T47D (cell line): ENCODE measurements at regions not wholly inside any gene's neighbourhood (a gene's known extent, or its start where the extent isn't known, plus 50 kb on each side); places are given as distances from the start of the nearest gene placed in this dataset.
"Not testable (repeated sequence)": the region's sequence is repeated elsewhere in the genome, so short reads cannot be mapped to it uniquely, and the experiment has no call there.

ENCODE experiments used
- DNase-seq, 2 experiments: peaks; one replicate each; pipeline versions ENCODE4 v3.0.0 to v3.0.0-alpha.2; 2011 to 2012; ENCODE audit warnings: low read depth in 1 of 2, low spot score in 1 of 2
- JUND ChIP-seq: IDR thresholded peaks from 2 replicates; pipeline ENCODE4 v1.6.1; 2012; ENCODE audit warnings: low read depth
- in situ Hi-C: cut with HindIII; loops from 2 replicates; pipeline ENCODE4 v1.10.0; 2016; ENCODE audit warnings: low sequenced_read_pairs, low pct_unique_long_range_greater_than_20kb

- TF ChIP-seq JUND, result no peak
- in situ Hi-C loops, result no loop called here
- no peak for DNase-seq
Measured at GRCh38 chr10:86579883-86580520, 58.4 kb upstream of the WAPL start.

DNA sequence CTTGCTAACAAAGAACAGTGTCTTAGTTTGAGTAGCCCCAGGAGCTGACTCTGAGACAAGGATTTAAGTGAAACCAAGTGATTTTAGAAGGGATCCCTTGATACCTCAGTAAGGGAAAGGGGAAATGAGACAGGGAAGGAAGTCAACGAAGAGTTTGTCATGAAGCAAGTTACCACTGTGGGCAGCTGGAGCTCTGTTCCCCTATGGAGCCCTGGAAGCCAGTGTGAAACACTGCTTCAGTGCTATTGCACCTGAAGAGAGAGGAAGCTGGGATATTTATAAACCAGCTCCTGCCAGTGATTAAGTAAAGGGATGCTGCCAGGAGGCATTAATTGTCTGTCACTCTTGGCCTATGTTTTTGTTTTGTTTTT is 58.9 kb upstream of the WAPL start:
- no peak for TF ChIP-seq JUND
- in situ Hi-C loops, result no loop called here
- no peak for DNase-seq

GRCh38 chr10:86583983-86584382 is 62.4 kb upstream of the WAPL start:
- in situ Hi-C loops, result no loop called here
- TF ChIP-seq JUND, result no peak
- DNase-seq, result peak in 1 of 2 experiments; percentile 71

- in situ Hi-C loops, result no loop called here
- peak; percentile 71 to 85 for DNase-seq
- no peak for TF ChIP-seq JUND
Measured at GRCh38 chr10:86585037-86585929, 63.7 kb upstream of the WAPL start.

- no peak for DNase-seq
- in situ Hi-C loops, result no loop called here
- no peak for TF ChIP-seq JUND
Measured at GRCh38 chr10:86586516-86586915, 64.9 kb upstream of the WAPL start.

DNA sequence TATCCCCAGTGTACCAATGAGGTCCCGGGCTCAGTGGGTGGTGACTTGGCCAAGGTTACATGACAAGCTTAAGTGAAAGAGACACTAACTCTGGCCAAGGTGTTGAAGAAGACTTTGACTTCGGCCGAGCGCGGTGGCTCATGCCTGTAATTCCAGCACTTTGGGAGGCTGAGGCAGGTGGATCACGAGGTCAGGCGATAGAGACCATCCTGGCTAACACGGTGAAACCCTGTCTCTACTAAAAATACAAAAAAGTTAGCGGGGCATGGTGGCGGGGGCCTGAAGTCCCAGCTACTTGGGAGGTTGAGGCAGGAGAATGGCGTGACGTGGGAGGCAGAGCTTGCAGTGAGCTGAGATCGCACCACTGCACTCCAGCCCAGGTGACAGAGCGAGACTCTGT is 65.6 kb upstream of the OPN4 start:
- DNase-seq, in situ Hi-C loops: not testable (repeated sequence)

DNA sequence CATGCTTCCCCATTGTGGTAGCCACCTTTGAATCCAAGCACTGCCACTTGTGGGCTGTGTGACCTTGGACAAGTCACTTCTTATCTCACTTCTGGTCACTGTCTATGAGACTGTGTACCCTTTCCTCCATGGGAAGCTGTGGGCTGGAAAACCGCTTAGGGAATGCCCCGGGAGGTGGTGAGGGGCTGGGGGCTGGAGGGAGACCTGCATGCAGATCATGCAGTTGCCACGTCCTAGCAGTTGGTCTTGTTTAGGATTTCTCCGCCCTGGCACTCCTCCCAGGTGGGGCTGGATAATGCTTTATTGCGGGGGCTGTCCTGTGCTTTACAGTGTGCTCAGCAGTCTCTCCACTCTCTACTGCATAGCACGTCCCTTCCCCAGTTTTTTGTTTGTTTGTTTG is 62.9 kb upstream of the OPN4 start:
- DNase-seq, result no peak
- in situ Hi-C loops, result no loop called here
- no peak for TF ChIP-seq JUND

DNA sequence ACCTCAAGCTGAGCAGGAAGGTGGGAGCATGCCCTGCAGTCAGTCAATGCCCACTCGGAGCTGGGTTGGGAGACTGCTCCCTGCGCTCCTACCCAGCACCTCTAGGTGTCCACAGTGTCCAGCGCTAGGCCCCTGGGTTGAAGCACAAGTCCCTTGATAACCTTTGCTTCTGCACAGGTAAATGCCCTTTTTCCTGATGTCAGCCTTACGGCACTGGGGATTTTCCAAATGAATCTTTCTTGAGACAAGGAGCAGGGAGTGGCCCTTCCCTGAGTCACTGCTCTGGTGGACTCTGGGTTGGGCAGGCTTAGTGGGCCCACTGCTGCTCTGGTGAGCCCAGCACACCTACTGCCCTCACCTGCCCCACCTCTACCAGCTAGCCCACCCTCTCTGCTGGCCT is 61.9 kb upstream of the OPN4 start:
- DNase-seq, result no peak
- no peak for TF ChIP-seq JUND
- in situ Hi-C loops, result no loop called here

- in situ Hi-C loops, result no loop called here
- DNase-seq, result no peak
Measured at GRCh38 chr10:86594535-86594934, 59.8 kb upstream of the OPN4 start.

GRCh38 chr10:86595496-86595895 is 58.9 kb upstream of the OPN4 start:
- no peak for TF ChIP-seq JUND
- in situ Hi-C loops, result no loop called here
- no peak for DNase-seq

More at GRCh38 chr10:86594535-86594934, 59.8 kb upstream of the OPN4 start:
- TF ChIP-seq JUND, result no peak

DNA sequence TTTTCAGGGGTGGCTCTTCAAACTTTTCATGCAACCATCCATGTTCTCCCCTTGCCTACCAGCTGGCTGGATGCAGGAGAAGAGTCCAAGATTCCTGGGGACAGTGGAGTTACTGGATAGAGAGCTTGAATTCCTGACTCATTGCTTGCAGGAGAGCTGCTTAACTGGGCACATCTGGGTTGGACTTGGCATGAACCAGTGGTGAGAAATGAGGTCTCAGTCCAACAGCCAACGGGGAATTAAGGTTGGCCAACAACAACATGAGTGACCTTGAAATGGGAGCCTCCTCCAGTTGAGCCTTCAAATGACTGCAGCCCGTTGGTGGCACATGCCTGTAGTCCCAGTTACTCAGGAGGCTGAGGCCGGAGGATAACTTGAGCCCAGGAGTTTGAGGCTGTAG is 58.1 kb upstream of the OPN4 start:
- in situ Hi-C loops, result no loop called here
- no peak for DNase-seq
- no peak for TF ChIP-seq JUND

GRCh38 chr10:86597306-86597705 is 57.0 kb upstream of the OPN4 start:
- in situ Hi-C loops, result no loop called here
- TF ChIP-seq JUND, result no peak
- no peak for DNase-seq

- in situ Hi-C loops, result no loop called here
- DNase-seq, result no peak
- no peak for TF ChIP-seq JUND
Measured at GRCh38 chr10:86598151-86598550, 56.2 kb upstream of the OPN4 start.
